ENCODE measurements at regions not wholly inside any gene's neighbourhood (a gene's known extent, or its start where the extent isn't known, plus 50 kb on each side); places are given as distances from the start of the nearest gene placed in this dataset.

- no peak for TF ChIP-seq CTCF (IDR thresholded peaks at IDR 0.05)
- DNase-seq (ENCODE audit: low spot score), result no peak
- Histone ChIP-seq H3K4me3 (no peak overlapping the region), H3K27ac (no peak overlapping the region)
Observed at GRCh38 chr1:239566074-239566473, 179.7 kb downstream of the CHRM3 start.

DNA sequence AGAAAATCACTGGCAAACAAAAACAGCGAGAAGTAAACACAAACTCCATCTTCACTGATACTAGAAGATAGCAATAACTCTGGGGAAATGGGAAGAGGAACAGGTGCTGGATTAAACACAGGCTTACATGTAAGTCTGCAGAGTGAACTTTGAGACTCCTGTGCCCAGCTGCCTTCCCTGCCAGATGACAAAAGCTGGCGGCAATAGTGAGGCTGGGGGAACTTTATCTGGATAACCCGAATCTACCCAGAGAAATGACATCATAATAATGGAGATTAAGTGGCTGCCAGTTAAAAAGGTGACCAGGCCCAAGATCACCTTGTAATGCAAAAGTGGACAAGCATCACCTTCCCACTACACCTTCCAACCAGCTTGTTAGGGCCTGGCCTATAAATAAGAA lies 184.5 kb downstream of the CHRM3 start:
- H3K4me3 ChIP-seq, result no peak overlapping the region
- no peak for TF ChIP-seq CTCF (IDR thresholded peaks at IDR 0.05)
- H3K27ac ChIP-seq, result no peak overlapping the region
- no peak for DNase-seq (ENCODE audit: low spot score)

GRCh38 chr1:239572183-239572582 lies 185.8 kb downstream of the CHRM3 start:
- DNase-seq (ENCODE audit: low spot score), result no peak
- TF ChIP-seq CTCF (IDR thresholded peaks at IDR 0.05), result no peak
- H3K4me3 ChIP-seq, result no peak overlapping the region
- H3K27ac ChIP-seq, result no peak overlapping the region

DNA sequence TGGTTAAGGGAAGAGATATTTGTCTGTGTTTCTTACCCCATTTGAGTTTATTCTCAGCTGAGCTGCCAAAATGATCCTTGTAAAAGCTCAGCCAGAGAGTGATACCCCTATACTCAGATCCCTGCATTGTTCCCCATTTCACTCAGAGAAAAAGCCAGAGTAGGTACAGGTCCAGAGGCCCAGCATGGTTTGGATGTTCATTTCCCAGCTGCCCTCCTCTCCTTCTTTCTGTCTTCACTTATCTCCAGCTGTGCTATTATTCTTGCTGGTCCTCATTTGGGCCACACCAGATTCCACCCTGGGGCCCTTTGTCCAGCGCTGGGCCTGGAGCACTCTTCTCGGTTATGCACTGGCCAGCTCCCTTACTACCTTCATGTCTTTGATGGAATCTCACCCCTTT lies 187.7 kb downstream of the CHRM3 start:
- H3K27ac ChIP-seq, result no peak overlapping the region
- no peak overlapping the region for H3K4me3 ChIP-seq
- DNase-seq (ENCODE audit: low spot score), result no peak
- TF ChIP-seq CTCF (IDR thresholded peaks at IDR 0.05), result no peak

DNA sequence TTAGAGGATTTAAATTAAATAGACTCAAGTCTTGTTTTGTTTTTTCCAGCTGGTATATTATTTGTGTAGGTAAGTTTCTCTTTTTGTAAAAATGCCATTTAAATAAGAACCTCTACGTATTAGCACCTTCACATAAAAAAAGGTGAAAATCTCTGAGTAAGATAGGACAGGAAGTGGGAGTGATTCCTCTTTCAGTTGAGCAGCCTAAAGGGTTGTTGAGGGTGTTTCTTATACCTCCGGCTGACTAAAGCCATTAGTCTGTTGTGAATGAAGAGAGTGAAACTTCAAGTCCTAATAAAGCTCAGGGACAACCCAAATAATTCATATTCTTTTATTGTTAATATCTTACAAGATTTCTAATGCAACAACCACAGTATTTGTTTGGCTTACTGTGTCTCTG lies 188.7 kb downstream of the CHRM3 start:
- Histone ChIP-seq H3K27ac (no peak overlapping the region), H3K4me3 (no peak overlapping the region)
- TF ChIP-seq CTCF (IDR thresholded peaks at IDR 0.05), result no peak
- no peak for DNase-seq (ENCODE audit: low spot score)

DNA sequence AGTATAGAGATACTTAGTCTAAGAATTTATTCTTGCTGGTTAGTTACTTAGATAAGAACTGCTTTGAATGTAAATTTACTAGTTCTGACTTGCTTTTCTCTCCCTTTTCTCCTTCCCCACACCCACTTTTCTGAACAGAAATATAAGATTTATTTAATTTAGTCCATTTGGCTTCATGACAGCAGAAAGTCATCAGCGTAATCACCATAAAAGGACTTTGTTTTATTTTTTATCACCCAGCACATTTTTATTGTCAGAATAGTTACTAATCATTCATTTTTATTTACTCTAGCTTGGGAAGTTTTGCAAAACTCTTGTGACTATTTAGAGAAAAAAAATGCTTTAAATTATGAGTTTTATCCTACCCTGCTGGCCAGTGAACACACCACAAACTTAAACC lies 197.2 kb downstream of the CHRM3 start:
- Histone ChIP-seq H3K27ac (no peak overlapping the region), H3K4me3 (no peak overlapping the region)
- no peak for TF ChIP-seq CTCF (IDR thresholded peaks at IDR 0.05)
- DNase-seq (ENCODE audit: low spot score), result no peak

GRCh38 chr1:239586128-239586527 lies 199.8 kb downstream of the CHRM3 start:
- no peak for DNase-seq (ENCODE audit: low spot score)
- no peak for TF ChIP-seq CTCF (IDR thresholded peaks at IDR 0.05)
- Histone ChIP-seq H3K27ac (no peak overlapping the region), H3K4me3 (no peak overlapping the region)
